HCT116 (cell line): ENCODE measurements at regions not wholly inside any gene's neighbourhood (a gene's known extent, or its start where the extent isn't known, plus 50 kb on each side); places are given as distances from the start of the nearest gene placed in this dataset.

Source experiments
- ATAC-seq: fragments of 200-7000 bp; cut with Tn5 transposase; 2 replicates; pipeline ENCODE4 v1.9.1; 2020; ENCODE audit warnings: mild to moderate bottlenecking, moderate library complexity
- BruUV-seq: library from RNA; stranded (reverse); fragments of 400-500 nt; replicated peaks from 2 replicates; lab custom pipeline; 2021; lab: Mats Ljungman, UMichigan
- CTCF ChIA-PET: fragments of 300-600 bp; sonication (Branson Sonifier 250); formaldehyde crosslinking; loops from one replicate; lab custom pipeline; 2021; ENCODE audit warnings: antibody characterized with exemption; lab: Charles Lee
- POLR2A ChIA-PET: fragments of 300-600, 350-600 bp; sonication (Branson Sonifier 250); formaldehyde crosslinking; loops from one replicate; lab custom pipeline; 2021; ENCODE audit warnings: antibody characterized with exemption; lab: Charles Lee
- RAD21 ChIA-PET, 2 experiments: fragments of 300-600 bp; sonication (Branson Sonifier 250); formaldehyde crosslinking; loops; one replicate each; lab custom pipeline; 2023; ENCODE audit warnings: low total read pairs in 2 of 2; ENCODE audit not compliant: uncharacterized antibody in 2 of 2, unreplicated experiment in 2 of 2, low non-redundant PET in 1 of 2; lab: Charles Lee
- DNase-seq: peaks from one replicate; pipeline ENCODE4 v3.0.0-alpha.2; 2010; ENCODE audit warnings: low read depth, low spot score
- H2AFZ ChIP-seq: fragments of 200-600 bp; shearing (Covaris generic), sonication (generic); 2 replicates; pipeline ENCODE4 v1.6.1; 2017; ENCODE audit warnings: low read depth, mixed run types, mixed read lengths, antibody characterized with exemption, low read length; ENCODE audit not compliant: poor library complexity, severe bottlenecking
- H3K27ac ChIP-seq: 2 replicates; pipeline ENCODE4 v1.5.1; 2012; ENCODE audit warnings: low read depth, low read length
- H3K27me3 ChIP-seq: fragments of 200-600 bp; sonication (generic); 2 replicates; pipeline ENCODE4 v1.6.1; 2016; ENCODE audit warnings: mixed run types, low read length, mixed read lengths; ENCODE audit not compliant: insufficient read depth
- H3K36me3 ChIP-seq, 2 experiments: fragments of 200-500 bp in 1 of 2; fragments of 200-600 bp in 1 of 2; sonication (Bioruptor generic) in 1 of 2; sonication (generic) in 1 of 2; 2 replicates each; pipeline versions ENCODE4 v1.5.1 to v1.6.1; 2014 to 2016; ENCODE audit warnings: low read length in 2 of 2, inconsistent platforms in 1 of 2, mixed read lengths in 1 of 2, mixed run types in 1 of 2; ENCODE audit not compliant: insufficient read depth in 2 of 2, control insufficient read depth in 1 of 2
- H3K4me1 ChIP-seq, 2 experiments: fragments of 200-600 bp in 1 of 2; sonication (generic) in 1 of 2; 2 replicates each; pipeline versions ENCODE4 v1.5.1 to v1.6.1; 2012 to 2017; ENCODE audit warnings: low read length in 2 of 2, inconsistent platforms in 1 of 2, mild to moderate bottlenecking in 1 of 2, mixed read lengths in 1 of 2, mixed run types in 1 of 2, moderate library complexity in 1 of 2; ENCODE audit not compliant: insufficient read depth in 2 of 2, control insufficient read depth in 1 of 2
- H3K4me2 ChIP-seq: fragments of 200-600 bp; sonication (generic); 2 replicates; pipeline ENCODE4 v1.6.1; 2017; ENCODE audit warnings: mixed run types, low read length, mixed read lengths
- H3K4me3 ChIP-seq, 2 experiments: fragments of 200-600 bp in 1 of 2; sonication (generic) in 1 of 2; replicated peaks in 1 of 2; 2 replicates each; pipeline ENCODE4 v1.5.1; 2011 to 2016; ENCODE audit warnings: low read length in 2 of 2, control low read depth in 1 of 2, low read depth in 1 of 2, mild to moderate bottlenecking in 1 of 2, mixed read lengths in 1 of 2, mixed run types in 1 of 2
- H3K79me2 ChIP-seq: fragments of 200-600 bp; sonication (generic); 2 replicates; pipeline ENCODE4 v1.6.1; 2017; ENCODE audit warnings: mild to moderate bottlenecking, mixed run types, low read length, moderate library complexity, mixed read lengths; ENCODE audit not compliant: insufficient read depth
- H3K9ac ChIP-seq: fragments of 200-600 bp; sonication (generic); 2 replicates; pipeline ENCODE4 v1.6.1; 2016; ENCODE audit warnings: low read length, mixed read lengths
- H3K9me2 ChIP-seq: fragments of 200-600 bp; sonication (generic), shearing (Covaris generic); 2 replicates; pipeline ENCODE4 v1.6.1; 2017; ENCODE audit warnings: mixed run types, mild to moderate bottlenecking, moderate library complexity; ENCODE audit not compliant: insufficient read depth
- H3K9me3 ChIP-seq, 2 experiments: fragments of 200-500 bp in 1 of 2; fragments of 200-600 bp in 1 of 2; sonication (Bioruptor generic) in 1 of 2; sonication (generic) in 1 of 2; 2 replicates each; pipeline ENCODE4 v1.6.1; 2014 to 2017; ENCODE audit warnings: low read length in 2 of 2, mixed read lengths in 2 of 2, inconsistent platforms in 1 of 2, low read depth in 1 of 2, mild to moderate bottlenecking in 1 of 2, mixed run types in 1 of 2, moderate library complexity in 1 of 2; ENCODE audit not compliant: control insufficient read depth in 1 of 2, insufficient read depth in 1 of 2
- H4K20me1 ChIP-seq: fragments of 200-600 bp; sonication (generic), shearing (Covaris generic); 2 replicates; pipeline ENCODE4 v1.6.1; 2017; ENCODE audit warnings: mixed run types, mild to moderate bottlenecking, moderate library complexity; ENCODE audit not compliant: insufficient read depth
- ELF1 ChIP-seq: IDR thresholded peaks from 2 replicates; pipeline ENCODE4 v1.6.1; 2012; ENCODE audit warnings: low read depth, borderline replicate concordance
- EZH2 ChIP-seq: fragments of 200-600 bp; sonication (generic); IDR thresholded peaks from 2 replicates; pipeline ENCODE4 v1.6.1; 2017; ENCODE audit warnings: antibody characterized with exemption, mixed run types
- FOSL1 ChIP-seq: IDR thresholded peaks from 2 replicates; pipeline ENCODE4 v1.6.1; 2012; ENCODE audit warnings: low read depth
- RAD21 ChIP-seq: IDR thresholded peaks from 2 replicates; pipeline ENCODE4 v1.6.1; 2012; ENCODE audit warnings: low read depth, mild to moderate bottlenecking
- ZNF274 ChIP-seq: fragments of 200-500 bp; sonication (Bioruptor generic); IDR thresholded peaks from 2 replicates; pipeline ENCODE4 v1.6.1; 2014; ENCODE audit warnings: mild to moderate bottlenecking, low read depth, low read length, inconsistent platforms
- intact Hi-C: fragments of 100-400 bp; cut with micrococcal nuclease; formaldehyde crosslinking; loops from 2 replicates; pipeline ENCODE4 v1.10.0; 2022
- TF ChIP-seq, protein P1 (sequence below): IDR thresholded peaks from 2 replicates; pipeline ENCODE4 v1.6.1; 2011; ENCODE audit warnings: mild to moderate bottlenecking, low read length, moderate library complexity; ENCODE audit not compliant: insufficient replicate concordance; ENCODE audit errors: extremely low read depth
- TF ChIP-seq, protein P2 (sequence below): IDR thresholded peaks from 2 replicates; pipeline ENCODE4 v1.6.1; 2012

DNA sequence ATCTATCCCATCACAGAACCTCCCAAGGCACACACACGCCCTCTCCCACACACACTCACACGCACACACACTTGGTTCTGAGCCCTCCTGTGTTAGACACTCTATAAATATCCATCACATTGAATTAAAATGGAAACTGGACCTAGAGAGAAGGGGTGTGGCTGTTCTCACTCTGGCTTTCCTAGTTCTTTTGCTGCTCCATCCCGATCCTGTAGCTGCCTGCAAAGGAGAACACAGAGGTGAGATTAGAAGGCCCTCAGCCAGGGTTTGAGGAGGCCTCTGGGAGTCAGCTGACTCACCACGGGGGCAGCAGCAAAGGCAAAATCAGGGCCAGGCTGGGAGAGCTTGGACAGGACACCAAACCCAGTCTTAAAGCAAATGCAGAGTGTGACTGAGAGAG lies 192.3 kb upstream of the CADM1 start (continued):
- TF ChIP-seq, protein P1, sequence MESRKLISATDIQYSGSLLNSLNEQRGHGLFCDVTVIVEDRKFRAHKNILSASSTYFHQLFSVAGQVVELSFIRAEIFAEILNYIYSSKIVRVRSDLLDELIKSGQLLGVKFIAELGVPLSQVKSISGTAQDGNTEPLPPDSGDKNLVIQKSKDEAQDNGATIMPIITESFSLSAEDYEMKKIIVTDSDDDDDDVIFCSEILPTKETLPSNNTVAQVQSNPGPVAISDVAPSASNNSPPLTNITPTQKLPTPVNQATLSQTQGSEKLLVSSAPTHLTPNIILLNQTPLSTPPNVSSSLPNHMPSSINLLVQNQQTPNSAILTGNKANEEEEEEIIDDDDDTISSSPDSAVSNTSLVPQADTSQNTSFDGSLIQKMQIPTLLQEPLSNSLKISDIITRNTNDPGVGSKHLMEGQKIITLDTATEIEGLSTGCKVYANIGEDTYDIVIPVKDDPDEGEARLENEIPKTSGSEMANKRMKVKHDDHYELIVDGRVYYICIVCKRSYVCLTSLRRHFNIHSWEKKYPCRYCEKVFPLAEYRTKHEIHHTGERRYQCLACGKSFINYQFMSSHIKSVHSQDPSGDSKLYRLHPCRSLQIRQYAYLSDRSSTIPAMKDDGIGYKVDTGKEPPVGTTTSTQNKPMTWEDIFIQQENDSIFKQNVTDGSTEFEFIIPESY: no peak
- TF ChIP-seq ZNF274 (no peak), RAD21 (no peak), ELF1 (no peak), EZH2 (no peak)
- TF ChIP-seq, protein P2, sequence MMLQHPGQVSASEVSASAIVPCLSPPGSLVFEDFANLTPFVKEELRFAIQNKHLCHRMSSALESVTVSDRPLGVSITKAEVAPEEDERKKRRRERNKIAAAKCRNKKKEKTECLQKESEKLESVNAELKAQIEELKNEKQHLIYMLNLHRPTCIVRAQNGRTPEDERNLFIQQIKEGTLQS: no peak

DNA sequence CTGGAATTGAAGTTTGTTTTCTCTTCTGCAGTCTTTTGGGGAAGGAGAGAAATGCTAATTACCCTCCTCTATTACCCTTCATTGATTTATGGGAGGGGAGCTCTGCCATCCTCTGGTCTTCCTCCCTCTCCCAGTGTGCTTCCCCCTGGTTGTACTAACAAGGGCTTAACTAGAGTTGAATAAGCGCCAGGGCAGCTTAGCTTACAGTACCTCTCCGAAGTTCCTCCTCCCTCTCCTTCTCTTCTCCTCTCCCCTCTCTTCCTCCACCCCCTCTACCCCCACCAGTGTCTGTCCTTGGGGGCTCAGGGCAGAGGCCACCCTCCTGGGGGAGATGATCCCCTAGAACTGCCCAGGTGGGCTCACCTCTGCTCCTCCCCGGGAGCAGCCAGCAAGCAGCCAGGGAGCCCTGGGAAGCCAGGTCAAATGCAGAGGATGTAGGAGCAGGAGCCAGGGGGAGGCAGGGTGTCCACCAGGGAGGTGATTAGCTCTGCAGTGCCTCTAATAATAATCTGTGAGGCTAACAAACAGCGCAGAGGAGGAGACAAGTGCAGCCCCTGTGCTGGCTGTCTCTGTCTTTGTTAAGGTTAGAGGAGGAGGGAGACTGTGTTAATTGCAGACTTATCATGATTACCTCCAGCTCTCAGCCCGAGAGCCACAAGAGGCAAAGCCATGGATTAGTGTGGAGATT lies 191.6 kb upstream of the CADM1 start:
- H3K4me2 ChIP-seq: no peak overlapping the region
- DNase-seq (no peak), ATAC-seq (no peak)
- H3K9ac ChIP-seq: no peak overlapping the region
- intact Hi-C loops: no loop called here
- H3K9me3 ChIP-seq: peaks cover 0 to 3% of the 10 kb centered on the region in 2 experiments; a peak in 1 of 4 replicates
- H3K4me1 ChIP-seq: no peaks in the 10 kb centered on the region
- CTCF ChIA-PET: no interaction called here
- POLR2A ChIA-PET: no interaction called here
- TF ChIP-seq, protein P1: no peak
- TF ChIP-seq FOSL1: no peak
- H3K79me2 ChIP-seq: no peaks in the 10 kb centered on the region
- no peaks in the 10 kb centered on the region for H3K27me3 ChIP-seq
- RAD21 ChIA-PET: no interaction called here
- H3K27ac ChIP-seq: no peak overlapping the region
- no peak overlapping the region for H2AFZ ChIP-seq
- no TSS peak for BruUV-seq
- no peaks in the 10 kb centered on the region for H3K36me3 ChIP-seq
- H4K20me1 ChIP-seq: no peaks in the 10 kb centered on the region
- no peak overlapping the region for H3K4me3 ChIP-seq
- no peaks in the 10 kb centered on the region for H3K9me2 ChIP-seq
